GM19438 (cell line): ENCODE measurements at regions not wholly inside any gene's neighbourhood (a gene's known extent, or its start where the extent isn't known, plus 50 kb on each side); places are given as distances from the start of the nearest gene placed in this dataset.
"Not testable (repeated sequence)": the region's sequence is repeated elsewhere in the genome, so short reads cannot be mapped to it uniquely, and the experiment has no call there.

ENCODE experiments used
- ATAC-seq: cut with Tn5 transposase; IDR thresholded peaks from one replicate; pipeline ENCODE4 v1.9.1; 2021; ENCODE audit warnings: low read depth; ENCODE audit not compliant: unreplicated experiment

DNA sequence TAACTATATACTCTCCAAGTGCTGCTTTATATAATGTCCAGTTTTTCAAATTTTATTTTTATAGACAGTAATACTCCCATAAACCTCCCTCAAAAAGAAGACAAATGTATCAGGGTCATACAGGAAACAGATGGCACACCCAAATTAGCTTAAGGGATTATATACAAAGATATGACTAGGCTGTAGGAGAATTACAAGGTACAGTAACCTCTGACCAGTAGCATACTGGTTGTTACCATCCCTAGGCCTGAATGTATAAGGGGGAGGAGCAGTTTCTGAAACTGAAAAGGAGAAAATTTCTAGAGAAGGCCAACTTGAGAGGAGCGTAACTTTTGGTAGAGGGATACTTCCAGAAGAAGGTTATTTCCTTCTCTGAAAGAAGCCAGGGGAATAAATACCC, 122.6 kb upstream of the NBPF19 start:
- ATAC-seq = not testable (repeated sequence)

DNA sequence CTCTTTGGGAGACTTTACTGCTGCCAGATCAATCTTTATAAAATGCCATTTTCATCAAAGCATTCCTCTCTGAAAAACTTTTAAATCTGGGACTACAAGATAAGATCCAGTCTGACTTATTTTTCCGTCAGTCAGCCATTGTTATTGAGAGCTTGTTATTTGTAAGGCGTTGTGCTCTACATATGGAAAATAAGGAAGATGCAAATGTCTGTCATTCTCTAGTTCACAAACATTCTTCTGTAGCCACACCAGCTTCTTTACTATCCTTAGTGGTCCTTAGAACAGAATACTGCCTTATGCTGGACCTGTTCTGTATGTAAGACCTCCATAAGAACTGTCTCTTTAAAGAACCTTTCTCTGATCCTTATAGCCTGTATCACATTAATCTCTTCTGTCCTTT, 120.3 kb upstream of the NBPF19 start:
- ATAC-seq = not testable (repeated sequence)

DNA sequence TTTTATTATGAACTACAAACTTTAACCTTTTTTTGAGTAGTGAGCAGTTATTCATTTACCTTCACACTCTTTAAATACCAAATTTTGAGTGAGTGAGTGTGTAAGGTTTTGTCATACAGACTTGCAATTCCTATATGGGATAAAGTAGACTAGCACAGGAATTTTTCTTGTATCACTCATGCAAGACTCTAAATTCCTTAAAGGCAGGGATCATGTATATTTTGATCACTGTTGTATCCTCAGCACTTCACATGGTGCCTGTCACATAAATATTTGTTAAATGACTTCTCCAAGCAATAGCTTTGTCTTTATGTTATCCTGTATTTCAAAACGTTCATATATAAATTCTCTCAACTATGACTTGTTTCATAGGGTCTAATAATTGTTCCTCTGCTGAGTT, 119.1 kb upstream of the NBPF19 start:
- ATAC-seq = not testable (repeated sequence)

DNA sequence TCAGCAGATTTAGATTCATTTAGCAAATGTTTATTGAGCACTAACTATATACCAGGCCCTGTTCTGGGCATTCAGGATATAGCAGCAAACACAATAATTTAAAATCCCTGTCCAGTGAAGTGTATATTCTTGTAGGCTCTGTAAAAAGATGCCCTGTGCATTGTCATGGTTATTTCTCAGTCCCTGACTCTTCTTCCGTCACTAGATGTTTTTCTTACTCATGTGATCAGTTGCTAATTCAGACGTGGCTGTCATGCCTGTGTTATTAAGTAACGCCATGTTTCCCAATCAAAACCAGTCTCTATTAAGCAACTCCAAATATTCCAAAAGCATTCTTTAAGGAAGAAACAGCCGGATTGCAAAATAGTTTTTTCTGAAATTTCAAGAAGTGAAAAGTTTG, 118.7 kb upstream of the NBPF19 start:
- ATAC-seq = not testable (repeated sequence)

DNA sequence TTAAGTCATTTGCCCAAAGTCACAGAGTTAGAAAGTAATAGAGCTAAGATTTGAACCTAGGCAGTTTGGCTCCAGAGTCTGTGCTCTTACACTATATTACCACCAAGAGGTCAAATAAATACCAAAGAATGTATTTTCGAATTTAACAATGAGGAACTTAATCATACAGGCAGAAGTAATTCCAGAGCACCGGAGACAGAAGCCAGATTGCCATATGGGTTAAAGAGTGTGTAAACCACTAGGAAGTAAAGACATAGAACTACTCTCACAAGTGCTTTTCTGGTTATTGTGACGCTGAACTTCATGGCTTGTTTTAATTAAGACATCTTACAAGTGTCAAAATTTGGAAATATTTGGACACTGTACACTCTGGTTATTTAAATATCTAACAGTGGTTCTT, 114.5 kb upstream of the NBPF19 start:
- not testable (repeated sequence) for ATAC-seq

DNA sequence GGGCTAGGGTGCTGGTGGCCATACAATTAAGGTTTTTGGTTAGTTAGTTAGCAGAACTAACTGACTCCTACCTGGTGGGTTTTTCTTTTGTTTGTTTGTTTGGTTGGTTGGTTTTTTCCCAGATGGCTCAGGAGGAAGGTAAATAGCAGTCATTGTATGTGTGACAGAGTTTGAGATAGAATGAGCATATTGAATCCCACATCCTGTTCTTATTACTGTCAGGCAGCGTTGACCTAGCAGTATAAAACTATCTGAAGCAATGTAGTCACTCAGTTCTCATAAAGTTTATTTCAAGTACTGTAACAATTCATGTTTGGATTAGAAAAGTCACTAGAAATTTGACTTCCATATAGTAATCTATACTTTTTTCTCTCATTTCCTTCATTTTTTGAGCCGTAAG, 113.5 kb upstream of the NBPF19 start:
- ATAC-seq = not testable (repeated sequence)

DNA sequence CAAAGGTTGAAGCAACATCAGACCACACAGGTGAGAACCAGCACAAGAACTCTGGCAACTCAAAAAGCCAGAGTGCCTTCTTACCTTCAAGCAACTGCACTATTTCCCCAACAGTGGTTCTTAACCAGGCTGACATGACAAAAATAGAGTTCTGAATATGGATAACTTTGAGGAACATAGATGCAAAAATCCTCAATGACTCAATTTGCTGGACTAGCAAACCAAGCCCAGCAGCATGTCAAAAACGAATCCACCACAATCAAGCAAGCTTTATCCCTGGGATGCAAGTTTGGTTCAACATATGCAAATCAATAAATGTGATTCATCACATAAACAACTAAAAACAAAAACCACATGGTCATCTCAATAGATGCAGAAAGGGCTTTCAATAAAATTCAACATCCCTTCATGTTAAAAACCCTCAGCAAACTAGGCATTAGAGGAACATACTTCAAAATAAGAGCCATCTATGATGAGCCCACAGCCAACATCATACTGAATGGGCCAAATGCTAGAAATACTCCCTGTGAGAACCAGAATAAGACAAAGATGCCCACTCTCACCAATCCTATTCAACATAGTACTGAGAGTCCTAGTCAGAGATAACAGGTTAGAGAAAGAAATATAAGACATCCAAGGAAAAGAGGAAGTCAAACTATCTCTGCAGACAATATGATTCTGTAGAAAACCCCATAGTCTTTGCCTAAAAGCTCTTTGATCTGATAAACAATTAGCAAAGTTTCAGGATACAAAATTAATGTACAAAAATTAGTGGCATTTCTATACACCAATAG, 110.5 kb upstream of the NBPF19 start:
- not testable (repeated sequence) for ATAC-seq

DNA sequence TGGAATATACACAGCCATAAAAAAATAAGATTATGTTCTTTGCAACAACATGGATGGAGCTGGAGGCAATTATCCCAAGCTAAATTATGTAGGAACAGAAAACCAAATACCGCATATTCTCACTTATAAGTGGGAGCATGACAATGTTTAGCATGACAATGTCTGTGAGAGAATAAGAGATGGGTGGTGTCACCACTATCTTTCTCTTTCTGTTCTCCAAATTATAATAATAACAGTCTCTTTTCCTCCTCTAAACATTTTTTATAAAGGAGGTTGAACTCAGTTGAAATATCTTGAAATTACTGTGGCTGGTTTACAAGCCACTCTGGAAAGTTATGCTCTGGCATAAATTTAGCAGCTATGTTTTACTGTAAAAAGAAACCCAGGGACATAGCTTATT, 108.4 kb upstream of the NBPF19 start:
- ATAC-seq = not testable (repeated sequence)

DNA sequence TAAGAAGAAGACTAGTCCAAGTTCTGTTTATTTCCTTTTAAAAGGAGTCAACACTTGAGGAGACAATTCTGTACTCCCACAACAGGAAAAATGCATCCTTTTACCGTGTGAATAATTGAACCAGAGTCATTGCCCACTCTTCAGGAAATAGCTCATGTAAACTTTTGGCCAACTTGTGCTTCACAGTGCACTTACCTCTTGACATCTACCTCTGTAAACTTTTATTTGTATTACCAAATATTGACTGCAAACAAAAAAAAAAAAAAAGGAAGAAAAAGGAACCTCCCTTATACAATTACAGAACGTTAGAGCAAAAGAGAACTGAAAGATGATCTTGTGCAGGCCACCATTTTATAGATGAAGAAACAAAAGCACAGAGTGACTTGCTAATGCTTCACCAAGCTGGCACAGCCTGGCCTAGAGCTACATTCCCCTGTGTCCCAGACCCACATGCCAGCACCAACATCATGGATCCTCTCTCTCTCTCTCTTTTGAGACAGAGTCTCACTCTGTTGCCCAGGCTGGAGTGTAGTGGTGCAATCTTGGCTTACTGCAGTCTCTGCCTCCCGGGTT, 107.3 kb upstream of the NBPF19 start:
- not testable (repeated sequence) for ATAC-seq

DNA sequence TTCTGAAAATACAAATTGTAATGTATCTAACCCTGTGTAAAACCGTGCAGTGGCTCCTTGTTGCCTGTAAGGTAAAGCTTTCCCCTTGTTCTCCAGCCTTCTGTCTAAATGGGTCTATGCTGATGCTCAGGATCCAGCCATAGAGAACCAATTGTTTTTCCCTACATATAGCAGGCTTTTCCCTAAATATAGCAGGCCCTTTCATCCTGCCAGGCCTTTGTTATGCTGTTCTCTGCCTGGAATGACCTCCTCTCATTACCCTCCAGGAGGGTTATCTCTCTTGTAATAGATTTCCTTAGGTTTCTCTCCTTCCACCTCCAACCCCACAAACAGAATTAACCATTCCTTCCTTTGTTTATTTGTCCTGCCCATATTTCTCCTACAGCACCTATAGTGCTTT, 106.5 kb upstream of the NBPF19 start:
- not testable (repeated sequence) for ATAC-seq

DNA sequence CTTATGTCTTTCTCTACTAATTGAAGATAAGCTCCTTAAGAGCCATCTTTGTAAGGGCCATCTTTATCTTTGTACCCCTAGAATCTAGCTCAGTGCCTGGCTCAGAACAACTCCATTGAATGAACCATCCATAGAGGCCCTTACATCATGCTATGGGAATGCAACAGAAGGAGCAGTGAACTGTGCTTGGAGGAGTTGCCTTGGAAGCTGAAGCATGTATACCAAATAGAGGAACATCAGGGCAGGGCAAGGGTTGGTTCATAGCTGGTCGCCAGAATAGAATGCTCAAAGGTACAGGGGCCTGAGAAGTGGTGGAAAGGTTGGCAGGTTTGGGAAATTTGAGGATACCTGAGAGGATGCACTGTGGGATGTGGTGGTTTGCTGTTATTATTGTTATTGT, 105.8 kb upstream of the NBPF19 start:
- not testable (repeated sequence) for ATAC-seq

DNA sequence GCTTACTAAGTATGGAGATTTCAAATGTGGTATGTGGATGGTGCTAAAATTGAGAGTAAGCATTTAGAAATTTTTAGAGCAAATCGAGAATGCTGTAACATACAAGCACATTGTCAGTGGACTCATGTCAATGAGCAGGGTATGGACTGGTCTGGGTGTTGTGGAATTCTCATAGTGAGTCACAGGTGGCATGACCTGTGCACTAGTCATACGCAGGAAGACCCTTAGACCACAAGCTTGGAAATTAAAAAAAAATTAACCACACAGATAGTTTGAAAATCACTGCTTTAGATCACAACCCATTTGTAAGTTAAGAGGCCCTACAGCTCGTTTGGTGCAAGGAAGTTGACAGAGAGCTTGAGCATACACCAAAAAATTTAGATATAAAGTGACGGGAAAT, 102.9 kb upstream of the NBPF19 start:
- ATAC-seq = not testable (repeated sequence)

DNA sequence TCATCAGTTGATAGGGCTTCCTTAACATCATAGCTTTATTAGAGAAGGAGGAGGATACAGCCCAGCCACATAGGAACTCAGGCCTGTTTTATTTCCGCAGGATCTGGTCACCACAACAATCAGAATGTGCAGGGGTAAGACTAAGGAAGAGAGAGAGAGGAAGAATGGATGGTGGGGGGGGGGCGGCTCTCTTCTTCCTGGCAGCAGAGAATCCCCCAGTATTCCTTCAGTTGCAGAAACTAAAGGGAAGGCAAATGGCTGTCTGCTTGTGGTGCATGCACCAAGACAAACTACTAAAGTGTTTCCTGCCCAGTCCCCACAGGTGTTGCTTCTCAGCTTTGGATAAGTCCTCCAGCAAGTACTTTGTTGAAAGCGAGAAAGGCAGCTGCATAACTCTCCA, 96.4 kb upstream of the NBPF19 start:
- not testable (repeated sequence) for ATAC-seq

DNA sequence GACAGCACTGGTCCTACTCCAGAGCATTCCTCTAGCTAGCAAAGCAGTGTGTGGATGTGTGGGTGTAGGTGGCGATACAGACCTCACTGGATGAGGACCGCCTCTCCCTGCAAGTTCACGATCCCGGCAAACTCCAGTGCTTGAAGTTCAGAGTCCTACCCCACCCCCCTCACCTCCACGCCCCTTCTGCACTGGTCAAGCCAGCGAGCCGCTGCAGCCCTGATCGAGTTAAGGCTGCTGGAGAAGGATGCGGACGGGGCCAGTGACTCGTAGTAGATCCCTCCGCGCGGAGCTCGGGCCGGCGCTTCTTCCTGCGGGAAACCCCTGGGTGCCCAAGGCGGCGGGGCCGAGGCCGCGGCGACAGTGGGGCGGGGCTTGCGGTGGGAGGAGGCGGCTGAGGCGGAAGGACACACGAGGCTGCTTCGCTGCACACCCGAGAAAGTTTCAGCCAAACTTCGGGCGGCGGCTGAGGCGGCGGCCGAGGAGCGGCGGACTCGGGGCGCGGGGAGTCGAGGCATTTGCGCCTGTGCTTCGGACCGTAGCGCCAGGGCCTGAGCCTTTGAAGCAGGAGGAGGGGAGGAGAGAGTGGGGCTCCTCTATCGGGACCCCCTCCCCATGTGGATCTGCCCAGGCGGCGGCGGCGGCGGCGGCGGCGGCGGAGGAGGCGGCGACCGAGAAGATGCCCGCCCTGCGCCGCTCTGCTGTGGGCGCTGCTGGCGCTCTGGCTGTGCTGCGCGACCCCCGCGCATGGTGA, 84.5 kb upstream of the NBPF19 start:
- not testable (repeated sequence) for ATAC-seq

DNA sequence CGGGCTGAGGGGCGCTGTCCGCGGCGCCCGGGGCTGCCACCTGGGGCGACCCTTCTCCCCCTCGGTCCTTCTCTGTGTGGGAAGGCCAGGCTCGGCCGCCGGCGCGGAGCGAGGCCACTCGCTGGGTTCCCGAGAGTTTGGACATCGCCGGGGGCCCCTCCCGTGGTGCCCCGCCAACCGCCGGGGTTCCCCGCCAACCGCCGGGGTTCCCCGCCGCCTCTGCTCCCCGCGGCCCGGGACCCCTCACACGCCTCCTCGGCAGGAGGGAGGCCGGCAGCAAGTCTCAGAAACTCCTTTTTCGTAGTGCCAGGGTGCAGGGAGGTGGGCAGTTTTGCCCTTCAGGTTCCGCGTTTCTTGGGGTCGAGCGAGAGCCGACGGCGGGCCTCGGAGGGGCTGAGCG, 83.9 kb upstream of the NBPF19 start:
- not testable (repeated sequence) for ATAC-seq

DNA sequence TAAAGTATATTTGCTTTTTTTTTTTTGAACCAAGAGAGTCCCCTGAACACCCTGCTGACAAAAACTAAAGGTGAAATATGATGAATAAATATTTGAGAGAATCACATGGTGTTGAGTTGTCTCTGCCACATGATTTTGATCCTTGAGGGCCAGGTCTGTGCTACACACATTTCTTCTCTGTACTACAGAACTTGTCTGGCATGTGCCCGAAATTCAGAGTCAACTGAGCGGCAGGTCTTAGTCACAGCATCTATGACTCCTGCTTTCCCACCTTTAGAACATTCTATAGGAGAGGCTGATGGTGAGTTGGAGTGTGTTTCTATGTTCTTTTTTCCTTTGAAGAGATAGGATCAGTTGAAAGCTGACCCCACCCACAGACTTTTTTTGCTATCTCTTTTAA, 79.0 kb upstream of the NBPF19 start:
- not testable (repeated sequence) for ATAC-seq

DNA sequence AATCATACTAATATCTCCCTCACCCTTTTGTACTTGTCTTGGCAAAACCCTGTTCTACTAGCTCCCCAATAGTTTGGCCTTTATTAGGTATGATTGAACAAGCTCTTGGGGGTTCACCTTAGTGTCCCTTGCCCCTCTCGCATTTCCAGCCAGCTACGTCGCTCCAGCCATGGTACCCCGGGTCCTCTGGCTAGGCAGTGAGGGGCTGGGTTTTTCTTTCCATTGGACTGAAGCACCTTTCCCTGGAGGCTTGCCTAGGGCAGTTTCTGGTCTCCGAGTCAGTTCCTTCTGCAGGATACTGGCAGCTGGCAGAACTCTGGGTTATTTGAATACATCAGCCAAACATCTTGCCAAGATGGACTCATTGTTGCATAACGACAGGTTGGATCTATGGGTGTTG, 76.3 kb upstream of the NBPF19 start:
- not testable (repeated sequence) for ATAC-seq

DNA sequence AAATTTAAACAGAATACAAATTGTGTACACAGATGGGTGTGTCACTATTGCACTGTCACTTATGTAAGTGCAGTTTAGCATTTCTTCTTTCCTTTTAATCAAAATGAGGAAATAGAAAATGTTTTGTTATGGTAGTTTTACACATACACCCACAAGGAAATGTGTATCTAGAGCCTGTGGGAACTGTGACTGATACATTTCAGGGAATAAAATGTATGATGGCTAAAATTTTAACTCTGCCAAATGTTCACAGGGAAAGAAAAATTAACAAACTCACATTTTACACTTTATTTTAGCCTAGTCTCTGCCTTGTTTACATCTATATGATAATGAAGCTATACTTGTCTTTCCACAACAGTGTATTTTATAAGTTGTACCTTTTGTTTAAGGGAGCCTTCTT, 66.4 kb upstream of the NBPF19 start:
- ATAC-seq = not testable (repeated sequence)

DNA sequence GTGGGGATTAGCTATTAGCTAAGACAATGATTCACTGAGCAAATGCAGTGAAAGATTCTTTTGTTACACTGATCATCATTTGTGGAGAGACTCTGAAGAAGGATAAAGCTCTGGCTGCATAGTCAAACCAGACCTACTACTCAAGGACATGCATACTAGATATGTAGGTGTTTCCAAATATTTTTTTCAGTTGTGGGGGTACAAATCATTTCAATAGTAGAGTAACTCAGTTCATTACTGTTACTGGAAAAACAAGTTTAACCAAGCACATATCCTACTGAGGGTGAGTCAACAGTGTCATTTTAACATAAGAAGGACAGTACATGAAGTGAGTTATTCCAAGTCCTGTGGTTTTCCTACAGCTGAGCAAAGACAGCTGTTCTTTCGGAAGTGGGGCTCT, 59.5 kb upstream of the NBPF19 start:
- not testable (repeated sequence) for ATAC-seq

DNA sequence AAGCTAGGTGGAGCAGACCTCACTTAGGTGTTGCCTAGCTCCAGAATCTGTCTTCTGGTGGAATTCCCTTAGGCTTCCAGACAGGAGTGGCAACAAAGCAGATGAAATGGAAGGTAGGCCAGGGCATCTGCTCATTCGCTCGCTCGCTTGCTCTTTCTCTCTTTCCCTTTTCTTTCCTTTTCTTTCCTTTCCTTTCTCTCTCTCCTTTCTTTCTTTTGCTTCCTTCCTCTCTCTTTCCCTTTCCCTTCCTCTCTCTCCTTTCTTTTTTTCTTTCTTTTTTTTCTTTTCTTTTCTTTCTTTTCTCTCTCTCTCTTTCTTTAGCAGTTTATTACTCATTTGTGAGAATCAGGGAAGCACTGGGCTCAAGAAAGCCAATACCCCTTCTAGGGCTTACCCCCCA, 56.1 kb upstream of the NBPF19 start:
- not testable (repeated sequence) for ATAC-seq

DNA sequence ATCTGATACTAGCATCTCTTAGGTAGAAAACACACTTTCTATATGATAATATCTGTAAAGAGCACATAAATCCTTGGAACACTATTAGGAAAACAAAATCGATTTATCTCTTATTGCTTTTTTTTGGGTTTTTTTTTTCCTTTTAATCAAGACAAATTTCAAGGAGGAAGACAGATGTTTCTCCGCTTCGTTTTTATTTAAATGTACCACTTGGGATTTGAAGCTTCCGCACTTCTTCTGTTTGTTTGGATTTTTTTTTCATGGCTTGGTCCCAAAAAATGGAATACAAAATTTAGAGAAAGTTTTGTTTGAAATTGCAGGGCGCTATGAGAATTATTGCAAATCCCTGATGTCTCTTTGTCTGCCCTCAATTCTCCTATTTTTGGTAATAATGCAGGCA, 51.7 kb upstream of the NBPF19 start:
- ATAC-seq = not testable (repeated sequence)
